NCI-H2227 (cell line): ENCODE measurements at regions not wholly inside any gene's neighbourhood (a gene's known extent, or its start where the extent isn't known, plus 50 kb on each side); places are given as distances from the start of the nearest gene placed in this dataset.
A peak's percentile ranks its signal among the peaks of the same experiment; 100 is the strongest.
"Not testable (repeated sequence)": the region's sequence is repeated elsewhere in the genome, so short reads cannot be mapped to it uniquely, and the experiment has no call there.

ENCODE experiments used
- DNase-seq: peaks from one replicate; lab custom pipeline; 2025; ENCODE audit not compliant: unreplicated experiment; lab: John Stamatoyannopoulos, UW

GRCh38 chr5:88622890-88623289, 260.1 kb downstream of the MEF2C start:
- not testable (repeated sequence) for DNase-seq

DNA sequence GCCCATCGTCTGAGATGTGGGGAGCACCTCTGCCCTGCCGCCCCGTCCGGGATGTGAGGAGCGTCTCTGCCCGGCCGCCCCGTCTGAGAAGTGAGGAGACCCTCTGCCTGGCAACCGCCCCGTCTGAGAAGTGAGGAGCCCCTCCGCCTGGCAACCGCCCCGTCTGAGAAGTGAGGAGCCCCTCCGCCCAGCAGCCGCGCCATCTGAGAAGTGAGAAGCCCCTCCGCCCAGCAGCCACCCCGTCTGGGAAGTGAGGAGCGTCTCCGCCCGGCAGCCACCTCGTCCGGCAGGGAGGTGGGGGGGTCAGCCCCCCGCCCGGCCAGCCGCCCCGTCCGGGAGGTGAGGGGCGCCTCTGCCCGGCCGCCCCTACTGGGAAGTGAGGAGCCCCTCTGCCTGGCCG, 267.2 kb downstream of the MEF2C start:
- not testable (repeated sequence) for DNase-seq

DNA sequence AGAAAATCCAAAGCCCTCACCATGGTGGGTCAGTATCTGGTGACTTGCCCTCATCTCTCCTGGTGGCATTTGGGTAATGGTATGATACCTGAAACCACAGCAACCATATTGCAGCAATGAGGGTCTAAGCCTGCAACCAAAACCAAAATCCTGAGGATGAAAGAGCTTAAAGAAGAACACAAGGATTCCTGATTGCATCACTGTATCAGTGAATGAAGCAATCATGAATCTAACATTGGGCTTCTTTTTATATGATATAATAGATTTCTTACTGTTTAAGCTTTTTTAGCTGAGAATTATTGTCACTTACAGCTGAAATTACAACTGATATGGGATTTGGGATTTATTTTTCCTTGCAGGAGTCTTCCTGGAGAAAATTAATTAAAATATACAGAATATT, 269.9 kb downstream of the MEF2C start:
- DNase-seq = no peak

- DNase-seq = no peak
These were observed 272.4 kb downstream of the MEF2C start for GRCh38 chr5:88610586-88610985.

GRCh38 chr5:88607492-88607891, 275.5 kb downstream of the MEF2C start:
- no peak for DNase-seq

DNA sequence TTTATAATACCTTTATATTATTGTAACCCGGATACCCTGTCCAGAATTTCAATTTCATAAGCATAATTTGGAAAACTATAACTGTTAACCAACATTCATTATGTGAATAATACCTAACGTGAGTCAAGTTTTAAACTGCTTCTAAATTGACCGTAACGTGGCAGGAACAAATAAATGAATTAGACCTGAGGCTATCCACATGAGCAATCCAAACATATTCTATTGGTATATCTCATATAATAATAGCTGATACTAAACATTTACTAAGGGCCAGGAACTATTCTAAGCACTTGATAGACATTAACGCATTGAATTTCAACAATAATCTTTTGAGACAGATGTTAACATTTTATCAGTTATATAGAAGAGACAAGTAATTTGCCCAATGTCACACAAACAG, 276.4 kb downstream of the MEF2C start:
- no peak for DNase-seq

- no peak for DNase-seq
These were observed 276.8 kb downstream of the MEF2C start for GRCh38 chr5:88606173-88606572.

DNA sequence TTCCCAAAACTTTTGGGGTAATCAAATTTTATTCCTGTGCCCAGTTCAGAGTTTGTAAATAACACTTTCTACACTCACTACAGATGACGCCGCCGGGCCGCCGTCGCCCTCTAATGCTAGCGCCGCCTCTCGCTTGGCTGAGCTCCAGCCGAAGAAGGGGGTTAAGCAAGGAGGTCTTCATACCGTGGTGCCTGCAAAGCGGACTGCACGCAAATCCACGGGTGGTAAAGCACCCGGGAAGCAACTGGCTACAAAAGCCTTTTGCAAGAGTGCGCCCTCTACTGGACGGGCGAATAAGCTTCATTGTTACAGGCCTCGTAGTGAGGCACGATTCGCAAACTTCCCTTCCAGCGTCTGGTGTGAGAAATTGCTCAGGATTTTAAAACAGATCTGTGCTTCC, 280.4 kb downstream of the MEF2C start:
- DNase-seq = no peak

DNA sequence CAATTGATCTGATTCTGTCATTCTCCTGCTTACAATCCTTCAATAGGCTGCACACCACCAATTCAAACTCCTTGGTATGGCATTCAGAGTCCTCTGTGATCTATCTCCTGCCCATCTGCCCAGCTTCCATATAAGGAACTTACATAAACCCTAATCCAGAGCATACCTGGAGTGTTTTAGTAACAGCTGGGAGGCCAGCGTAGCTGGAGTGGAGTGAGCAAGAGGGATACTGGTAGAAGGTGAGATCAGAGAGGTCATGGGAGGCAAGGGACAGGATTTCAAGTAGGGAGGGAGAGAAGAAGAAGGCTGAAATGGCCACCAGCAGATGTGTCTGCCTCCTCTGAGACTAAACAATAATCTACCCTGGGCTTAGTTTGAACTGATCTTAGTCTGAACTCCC, 288.5 kb downstream of the MEF2C start:
- no peak for DNase-seq

GRCh38 chr5:88588609-88589008, 294.4 kb downstream of the MEF2C start:
- DNase-seq = no peak

GRCh38 chr5:88583471-88583870, 299.5 kb downstream of the MEF2C start:
- DNase-seq = no peak

GRCh38 chr5:88558366-88558765, 289.7 kb upstream of the TMEM161B start:
- no peak for DNase-seq

- DNase-seq = no peak
These were observed 289.2 kb upstream of the TMEM161B start for GRCh38 chr5:88557881-88558280.

GRCh38 chr5:88557131-88557530, 288.5 kb upstream of the TMEM161B start:
- no peak for DNase-seq

- DNase-seq = peak; percentile 1
These were observed 287.8 kb upstream of the TMEM161B start for GRCh38 chr5:88556406-88556805.

DNA sequence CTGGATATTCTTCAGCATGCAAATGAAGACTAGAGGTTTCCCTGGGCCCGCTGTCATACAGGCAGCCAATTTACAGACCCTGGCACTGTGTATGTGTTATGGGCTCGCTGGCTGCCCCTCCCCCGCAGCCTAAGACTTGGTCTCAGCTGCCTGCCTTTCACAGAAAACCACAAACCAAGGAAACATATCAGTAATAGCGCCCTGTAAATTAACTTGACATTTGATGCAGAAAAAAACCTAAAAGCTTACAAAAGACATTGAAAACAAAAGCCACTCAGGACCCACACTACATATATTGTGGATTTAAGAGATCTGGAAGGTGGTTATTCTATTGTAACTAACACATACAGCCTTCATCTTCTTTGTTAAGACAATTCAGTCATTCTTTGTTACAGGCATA, 287.0 kb upstream of the TMEM161B start:
- peak; percentile 35 for DNase-seq

DNA sequence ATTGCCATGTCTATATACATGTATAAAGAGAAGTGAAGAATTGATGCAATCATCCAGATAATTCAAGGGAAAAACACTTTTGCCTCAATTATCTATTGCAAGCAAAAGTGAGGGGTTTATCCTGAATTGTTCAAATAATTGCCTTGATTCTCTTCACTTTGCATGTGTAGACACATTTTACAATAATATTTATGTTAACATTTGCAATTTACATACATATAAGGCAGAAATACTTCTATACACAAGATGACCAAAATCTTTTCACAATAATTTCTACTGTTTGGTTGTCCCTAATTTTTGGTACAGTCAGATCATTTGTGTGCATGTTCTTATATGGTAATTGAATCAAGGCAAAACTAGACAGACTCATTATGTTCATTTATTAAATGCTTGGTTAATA, 285.3 kb upstream of the TMEM161B start:
- DNase-seq = no peak

DNA sequence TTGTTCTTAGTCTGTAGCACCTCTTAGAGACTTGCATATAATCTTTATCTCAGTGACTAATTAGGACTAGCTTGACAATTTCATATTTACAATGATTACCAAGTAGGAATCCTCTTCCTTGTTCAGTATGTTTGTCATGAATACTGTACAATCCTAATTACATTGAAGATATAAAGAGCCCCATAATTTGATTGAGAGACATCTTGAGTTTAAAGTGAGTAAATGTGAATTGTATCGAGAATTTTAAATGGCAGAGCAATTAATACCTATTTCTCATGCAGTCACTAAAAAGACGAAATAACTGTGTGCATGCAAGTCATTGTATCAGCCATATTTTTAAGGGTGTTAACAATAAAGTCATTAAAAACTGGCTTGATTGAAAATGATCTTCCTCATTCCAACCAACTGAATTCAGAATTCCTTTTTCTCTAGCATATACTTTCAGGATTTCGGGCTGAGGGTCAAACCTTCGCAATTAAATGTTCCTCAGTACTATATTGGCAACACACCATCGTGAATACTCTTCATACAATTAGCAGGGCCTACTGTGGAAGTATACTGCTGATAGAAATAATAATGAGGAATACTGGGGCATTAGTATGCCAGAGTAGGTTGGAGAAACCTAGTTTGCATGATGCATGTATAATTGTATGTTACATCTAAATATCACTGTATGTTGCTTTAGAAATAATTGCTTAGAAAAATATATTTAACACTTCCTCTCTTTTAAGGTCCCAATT, 284.7 kb upstream of the TMEM161B start:
- DNase-seq = no peak

DNA sequence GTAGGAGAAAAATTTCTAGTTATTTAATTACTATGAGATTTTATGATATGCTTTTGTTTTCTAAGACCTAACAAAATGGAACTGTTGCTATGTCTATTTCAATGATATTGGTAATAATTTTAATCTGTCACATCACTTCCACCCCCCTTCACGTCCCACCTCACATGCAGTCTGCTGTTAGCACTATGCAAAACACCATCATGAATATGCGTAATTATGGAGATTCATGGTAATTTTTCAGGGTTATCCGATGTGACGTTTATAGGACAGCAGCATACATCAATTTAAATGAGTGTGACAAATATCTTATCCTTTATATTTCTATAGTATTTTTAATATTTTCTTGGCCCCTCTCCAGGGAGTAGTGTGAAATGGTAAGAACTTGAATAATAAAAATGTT, 283.8 kb upstream of the TMEM161B start:
- no peak for DNase-seq

GRCh38 chr5:88551724-88552345, 283.2 kb upstream of the TMEM161B start:
- DNase-seq = no peak

DNA sequence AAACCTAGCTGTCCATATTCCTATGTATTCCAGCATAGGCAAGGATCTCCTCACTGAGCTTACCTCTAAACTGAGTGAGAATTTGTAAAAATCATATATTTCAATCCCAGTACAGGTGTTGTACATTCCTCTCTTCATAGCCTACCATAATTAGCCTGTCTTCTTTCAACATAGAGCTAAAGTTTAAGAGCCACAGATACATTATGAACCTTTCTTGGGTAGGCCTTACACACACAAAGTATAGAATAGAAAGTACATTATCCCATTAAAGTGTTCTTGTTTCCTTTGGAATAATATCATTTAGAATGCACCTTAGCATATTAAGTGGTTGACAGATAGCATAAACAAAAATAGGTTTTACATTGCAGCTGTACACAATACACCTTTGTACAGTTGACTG, 282.1 kb upstream of the TMEM161B start:
- no peak for DNase-seq

GRCh38 chr5:88548136-88548805, 279.6 kb upstream of the TMEM161B start:
- no peak for DNase-seq
